Fibroblast of pulmonary artery (primary cell): ENCODE measurements at regions not wholly inside any gene's neighbourhood (a gene's known extent, or its start where the extent isn't known, plus 50 kb on each side); places are given as distances from the start of the nearest gene placed in this dataset.

Experiments
- DNase-seq: peaks from one replicate; pipeline ENCODE4 v3.0.0-alpha.2; 2010; ENCODE audit warnings: low read depth
- H3K4me3 ChIP-seq: replicated peaks from 2 replicates; pipeline ENCODE4 v1.5.1; 2011; ENCODE audit warnings: low read depth, mild to moderate bottlenecking, control low read depth, low read length, moderate library complexity
- CTCF ChIP-seq: IDR thresholded peaks from 2 replicates; pipeline ENCODE4 v1.5.1; 2011; ENCODE audit warnings: mild to moderate bottlenecking, control low read depth, low read length, inconsistent platforms; ENCODE audit errors: missing control alignments

GRCh38 chr16:86224629-86225028 is 285.7 kb upstream of the FOXF1 start:
- H3K4me3 ChIP-seq, result no peak overlapping the region
- no peak for TF ChIP-seq CTCF
- no peak for DNase-seq

GRCh38 chr16:86225905-86226371 is 284.4 kb upstream of the FOXF1 start:
- H3K4me3 ChIP-seq, result no peak overlapping the region
- no peak for TF ChIP-seq CTCF
- no peak for DNase-seq

GRCh38 chr16:86227041-86227440 is 283.3 kb upstream of the FOXF1 start:
- no peak for DNase-seq
- H3K4me3 ChIP-seq, result no peak overlapping the region
- no peak for TF ChIP-seq CTCF

- no peak for TF ChIP-seq CTCF
- no peak for DNase-seq
- H3K4me3 ChIP-seq, result no peak overlapping the region
Observed at GRCh38 chr16:86227801-86228200, 282.5 kb upstream of the FOXF1 start.

GRCh38 chr16:86228713-86229112 is 281.6 kb upstream of the FOXF1 start:
- no peak for TF ChIP-seq CTCF
- no peak overlapping the region for H3K4me3 ChIP-seq
- no peak for DNase-seq

GRCh38 chr16:86229283-86229682 is 281.0 kb upstream of the FOXF1 start:
- TF ChIP-seq CTCF, result no peak
- no peak for DNase-seq
- H3K4me3 ChIP-seq, result no peak overlapping the region

GRCh38 chr16:86229866-86230656 is 280.3 kb upstream of the FOXF1 start:
- DNase-seq, result no peak
- no peak overlapping the region for H3K4me3 ChIP-seq
- TF ChIP-seq CTCF, result no peak
